Germinal center (tissue), 1 donor: ENCODE measurements at regions not wholly inside any gene's neighbourhood (a gene's known extent, or its start where the extent isn't known, plus 50 kb on each side); places are given as distances from the start of the nearest gene placed in this dataset.
A peak's percentile ranks its signal among the peaks of the same experiment; 100 is the strongest.

Experiments used
- DNase-seq: peaks from one replicate; pipeline ENCODE4 v3.0.0; 2012; ENCODE audit warnings: mixed read lengths, low spot score

DNA sequence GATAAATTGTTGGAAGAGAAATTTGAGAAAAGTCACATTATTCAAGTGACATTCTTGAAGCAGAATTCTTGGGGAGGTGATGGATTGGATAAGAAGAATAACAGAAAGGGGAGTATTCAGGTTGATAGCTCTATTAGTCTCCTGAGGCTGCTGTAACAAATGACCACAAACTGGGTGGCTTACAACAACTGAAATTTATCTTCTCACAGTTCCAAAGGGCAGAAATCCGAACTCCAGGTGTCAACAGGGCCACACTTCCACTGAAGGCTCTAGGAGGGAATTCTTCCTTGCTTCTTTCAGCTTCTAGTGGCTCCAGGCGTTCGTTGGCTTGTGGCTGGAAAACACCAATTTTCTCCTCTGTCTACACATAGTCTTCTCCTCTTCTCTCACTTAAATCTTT, 99.8 kb downstream of the TES start:
- no peak for DNase-seq

DNA sequence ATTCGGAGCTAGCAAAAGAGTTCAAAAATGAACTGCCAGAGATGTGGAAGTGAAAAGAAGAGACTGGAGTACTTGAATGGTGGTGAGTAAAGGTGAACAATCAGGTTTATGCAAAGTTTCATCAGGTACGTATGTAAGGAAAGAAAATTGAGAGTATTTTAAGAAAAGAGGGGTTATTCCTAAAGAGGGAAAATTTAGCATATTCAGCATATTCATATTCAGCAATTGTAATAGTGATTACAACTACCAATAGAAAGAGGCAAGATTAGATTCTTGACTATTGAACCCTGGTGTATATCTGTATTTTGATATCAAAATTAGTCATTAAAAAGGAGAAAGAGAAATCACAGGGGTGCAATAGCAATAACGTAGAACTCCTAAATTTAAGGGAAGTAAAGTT, 100.9 kb downstream of the TES start:
- DNase-seq, result no peak

- DNase-seq, result no peak
Observed at GRCh38 chr7:116311816-116312471, 101.6 kb downstream of the TES start.

DNA sequence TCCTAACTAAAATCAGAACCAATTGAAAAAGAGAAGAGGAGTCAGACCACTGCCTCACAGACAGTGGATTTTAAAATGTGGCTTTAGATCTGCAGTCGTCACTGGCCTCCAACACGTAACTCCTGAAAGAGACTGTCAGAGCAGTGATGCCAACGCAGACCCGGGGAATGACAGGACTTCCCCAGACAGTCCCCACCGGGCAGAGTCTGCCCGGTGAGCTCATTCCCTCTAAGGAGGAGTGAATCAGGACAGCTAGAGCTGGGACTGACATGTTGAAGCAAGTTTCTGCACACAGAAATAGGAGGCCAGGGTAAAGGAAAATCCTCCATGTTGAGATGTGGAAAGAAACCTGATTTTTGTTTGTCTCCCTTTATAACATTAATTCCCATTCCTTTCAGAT, 105.0 kb downstream of the TES start:
- no peak for DNase-seq

GRCh38 chr7:116315803-116316202, 105.5 kb downstream of the TES start:
- DNase-seq, result peak; percentile 20

DNA sequence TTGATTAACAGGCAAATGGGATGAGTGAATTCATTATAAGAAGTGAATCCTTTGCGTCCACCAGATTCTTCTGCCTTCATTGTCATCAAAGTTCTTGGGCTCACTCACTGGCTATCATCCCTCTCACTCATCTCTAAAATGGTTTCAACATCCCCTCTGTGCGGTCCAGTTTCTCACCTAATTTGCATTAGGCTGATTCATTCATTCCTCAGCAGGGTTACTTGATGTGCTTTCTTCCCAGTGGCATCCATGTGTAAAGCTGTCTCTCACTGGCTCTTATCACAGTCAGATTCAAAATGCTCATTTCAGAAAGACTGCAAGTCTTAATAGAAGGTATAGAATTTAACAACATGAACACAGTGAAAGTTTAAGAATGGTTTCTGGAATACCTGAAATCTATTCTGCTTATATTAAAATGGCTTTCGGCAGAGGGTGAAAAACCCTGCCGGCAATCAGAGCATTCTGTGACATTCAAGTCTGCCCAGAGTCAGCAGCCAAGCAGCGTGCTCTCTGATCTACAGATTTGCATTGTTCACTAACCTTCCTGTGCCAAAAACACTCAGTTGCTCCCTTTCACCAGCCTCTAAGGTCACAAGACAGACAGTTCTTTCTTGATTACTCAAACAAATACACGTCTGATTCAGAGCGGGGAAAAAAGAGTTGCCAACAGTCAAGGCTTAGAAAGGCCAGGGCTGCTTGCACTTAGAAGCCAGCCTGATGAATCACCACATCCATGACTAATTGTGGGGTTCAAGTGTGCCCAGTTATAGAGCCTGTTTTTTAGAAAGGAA, 106.7 kb downstream of the TES start:
- DNase-seq, result no peak

- DNase-seq, result no peak
Observed at GRCh38 chr7:116317907-116318306, 107.6 kb downstream of the TES start.

DNA sequence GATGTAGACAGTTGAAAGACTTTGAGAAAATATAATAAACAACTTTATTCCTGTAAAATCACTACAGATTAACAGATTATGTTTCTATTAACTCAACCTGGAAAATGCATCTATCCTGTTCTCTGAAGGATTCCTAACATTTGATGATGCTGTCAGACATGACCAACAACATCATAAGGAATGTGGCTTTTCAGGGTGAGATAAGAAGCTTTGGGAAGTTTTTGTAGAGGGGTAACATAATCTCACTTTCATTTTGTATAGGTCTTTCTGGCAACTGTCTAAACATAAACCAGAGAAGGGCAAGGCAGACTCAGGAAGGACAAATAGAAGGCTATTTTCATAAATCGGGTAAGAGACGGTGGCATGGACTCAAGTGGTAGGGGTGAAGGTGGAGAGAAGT, 112.2 kb downstream of the TES start:
- DNase-seq, result no peak

DNA sequence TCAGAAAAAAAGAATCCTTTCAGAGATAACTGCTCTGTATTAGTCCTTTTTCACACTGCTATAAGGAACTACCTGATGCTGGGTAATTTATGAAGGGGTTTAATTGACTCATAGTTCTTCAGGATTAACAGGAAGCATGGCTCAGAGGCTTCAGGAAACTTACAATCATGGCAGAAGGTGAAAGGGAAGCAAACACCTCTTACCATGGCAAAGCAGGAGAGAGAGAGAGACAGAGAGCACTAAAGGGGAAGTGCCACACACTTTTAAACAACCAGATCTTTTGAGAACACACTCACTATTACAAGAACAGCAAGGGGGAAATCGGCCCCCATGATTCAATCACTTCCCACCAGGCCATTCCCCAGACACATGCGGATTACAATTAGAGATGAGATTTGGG, 114.2 kb downstream of the TES start:
- DNase-seq, result no peak

DNA sequence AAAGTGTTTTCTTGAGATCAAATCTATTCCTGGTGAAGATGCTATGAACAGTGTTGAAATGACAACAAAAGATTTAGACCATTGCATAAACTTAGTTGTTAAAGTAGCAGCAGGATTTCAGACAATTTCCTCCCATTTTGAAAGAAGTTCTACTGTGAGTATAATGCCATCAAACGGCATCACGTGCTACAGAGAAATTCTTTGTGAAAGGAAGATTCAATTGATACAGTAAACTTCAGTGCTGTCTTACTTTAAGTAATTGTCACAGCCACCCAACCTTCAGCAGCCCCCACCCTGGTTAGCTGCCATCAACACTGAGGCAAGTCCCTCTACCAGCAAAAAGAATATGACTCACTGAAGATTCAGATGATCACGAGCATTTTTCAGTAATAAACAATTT, 115.2 kb downstream of the TES start:
- DNase-seq, result no peak

GRCh38 chr7:116327135-116327534, 116.8 kb downstream of the TES start:
- no peak for DNase-seq

GRCh38 chr7:116327752-116328151, 117.4 kb downstream of the TES start:
- DNase-seq, result no peak

GRCh38 chr7:116328161-116328560, 117.8 kb downstream of the TES start:
- no peak for DNase-seq

DNA sequence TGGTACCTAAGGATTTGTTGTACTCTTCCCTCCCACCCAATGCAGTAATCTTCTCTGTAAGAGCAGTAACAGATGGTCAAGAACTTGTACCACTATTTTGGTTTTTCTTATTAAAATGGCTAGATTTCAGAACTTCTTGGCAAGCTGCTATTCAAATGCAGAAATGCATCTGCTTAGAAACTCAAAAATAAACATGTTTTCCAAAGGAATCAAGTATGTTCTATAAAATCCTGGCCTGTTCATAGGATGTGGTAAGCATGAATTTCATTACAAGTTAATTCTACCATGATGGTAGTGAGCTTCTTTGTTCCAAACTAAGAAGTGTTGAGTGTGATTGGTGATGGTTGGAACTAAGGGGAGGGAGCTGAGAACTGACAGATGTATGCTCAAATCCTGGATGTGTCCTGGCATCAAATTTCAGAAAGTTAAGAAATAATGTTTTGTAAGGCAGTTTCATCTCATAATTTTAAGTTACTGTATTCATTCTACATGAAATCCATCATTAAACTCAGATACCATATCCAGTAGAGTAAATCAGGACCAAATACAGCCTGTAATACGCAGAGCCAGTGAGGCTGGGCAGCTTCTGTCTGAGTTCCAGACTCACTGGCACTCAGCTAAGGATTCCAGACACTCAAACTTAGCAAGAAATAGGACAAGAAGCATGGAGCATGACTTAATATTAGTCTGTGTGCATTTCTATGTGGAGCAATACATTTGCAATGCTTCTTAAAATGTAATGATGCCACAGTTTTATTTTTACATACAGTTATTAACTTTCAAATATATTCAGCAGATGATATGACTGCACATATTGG, 119.6 kb downstream of the TES start:
- DNase-seq, result no peak

DNA sequence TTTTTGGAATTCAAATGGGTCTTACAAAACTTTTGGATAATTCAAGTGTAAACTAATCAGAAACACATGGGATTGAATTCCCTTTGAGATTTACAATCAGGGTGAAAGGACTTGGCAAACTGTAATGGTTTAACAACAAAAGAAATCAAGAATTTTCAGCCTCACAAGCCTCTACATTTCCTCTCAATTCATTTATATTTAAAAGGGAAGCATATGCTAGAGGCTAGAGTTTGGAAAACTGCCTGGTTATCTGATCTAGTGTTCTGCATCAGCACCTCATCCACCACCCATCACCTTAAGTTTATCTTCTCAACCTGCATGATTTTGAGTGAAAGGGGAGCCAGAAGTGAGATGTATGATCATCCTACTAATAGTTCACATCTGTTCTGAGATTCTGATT, 120.7 kb downstream of the TES start:
- DNase-seq, result no peak

- no peak for DNase-seq
Observed at GRCh38 chr7:116332766-116333165, 122.4 kb downstream of the TES start.

DNA sequence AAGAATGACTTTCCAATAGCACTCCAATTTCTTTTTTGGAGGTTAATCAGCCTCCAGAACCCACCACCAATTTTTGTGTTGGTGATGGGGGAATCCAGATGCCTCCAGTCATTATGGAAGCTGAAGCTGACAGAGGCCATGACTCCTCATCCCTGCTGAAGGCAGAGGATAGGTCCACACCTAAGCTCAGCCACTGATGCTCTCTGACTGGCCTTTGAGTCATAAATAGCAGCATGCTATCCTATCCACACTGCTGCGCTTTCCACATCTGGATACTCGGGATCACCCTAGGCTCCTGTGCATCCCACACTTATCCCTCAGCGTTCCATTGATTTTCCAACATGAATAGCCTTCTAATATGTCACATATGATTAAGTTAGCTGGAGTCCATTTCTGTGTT, 124.2 kb downstream of the TES start:
- no peak for DNase-seq

DNA sequence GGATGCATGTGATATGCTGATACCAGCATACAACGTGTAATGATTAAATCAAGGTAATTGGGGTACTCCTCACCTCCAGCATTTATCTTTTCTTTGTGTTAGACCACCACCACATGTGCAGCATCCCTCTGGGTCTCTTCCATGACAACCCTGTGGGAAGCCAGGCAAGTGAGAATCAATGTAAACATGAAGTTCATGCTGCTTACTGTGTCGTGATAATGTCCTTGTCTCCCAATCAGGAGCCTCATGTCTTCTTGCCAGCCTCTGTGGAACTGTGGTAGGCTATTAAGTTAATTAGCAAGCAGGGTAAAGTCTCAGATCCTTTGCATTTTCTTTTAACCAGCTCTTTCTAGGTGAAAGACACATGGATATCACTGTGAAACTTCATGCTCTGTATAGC, 126.7 kb downstream of the TES start:
- DNase-seq, result no peak

DNA sequence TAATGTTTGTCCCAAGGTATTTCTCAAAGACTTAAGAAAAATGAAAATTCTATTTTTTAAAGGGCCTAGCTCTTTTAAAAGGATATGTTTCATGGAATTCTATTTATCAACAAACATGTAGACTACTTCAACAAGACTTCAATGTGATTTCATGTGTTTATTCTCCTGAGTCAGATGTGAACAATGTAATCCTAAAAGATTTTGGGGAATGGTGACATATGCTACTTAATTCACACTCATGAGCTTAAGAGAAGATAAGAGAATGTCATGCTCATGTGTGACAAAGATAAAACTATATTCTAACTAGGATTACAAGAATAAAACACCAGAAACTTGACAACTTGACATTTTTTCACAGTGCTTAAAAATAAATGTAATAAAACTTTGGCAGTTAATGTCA, 127.5 kb downstream of the TES start:
- no peak for DNase-seq

DNA sequence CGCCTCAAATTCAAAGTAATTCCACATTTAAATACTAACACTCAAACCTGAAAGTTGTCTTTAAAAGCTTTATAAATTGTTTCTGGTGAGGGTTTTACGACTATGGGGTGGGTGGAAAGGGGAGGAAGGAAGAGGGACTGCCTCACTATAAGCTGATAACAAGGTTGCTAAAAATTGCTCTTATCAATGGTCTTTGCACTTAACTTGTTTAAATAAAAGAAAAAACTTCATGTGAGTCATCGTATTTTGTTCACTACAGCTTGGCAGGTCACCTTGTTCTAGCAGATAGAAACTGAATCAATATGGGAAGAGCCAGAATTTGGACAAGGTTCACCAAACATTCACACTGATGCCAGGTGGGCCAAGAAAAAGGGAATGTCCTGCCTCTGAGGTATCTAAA, 129.2 kb downstream of the TES start:
- no peak for DNase-seq

- DNase-seq, result no peak
Observed at GRCh38 chr7:116340201-116340847, 130.0 kb downstream of the TES start.
